Stimulated activated effector memory CD8-positive, alpha-beta T cell treated with anti-CD3 and anti-CD28 coated beads, Interleukin-12 subunit alpha, Interleukin-12 subunit beta, amount 100 ng/mL, for 72 hours (primary cell): ENCODE measurements at regions not wholly inside any gene's neighbourhood (a gene's known extent, or its start where the extent isn't known, plus 50 kb on each side); places are given as distances from the start of the nearest gene placed in this dataset.

Experiments
- ATAC-seq: fragments of 150-1000 bp; cut with Tn5 transposase; 2 replicates; pipeline ENCODE4 v1.10.0; 2021
- DNase-seq, 2 donors: peaks; one replicate each; pipeline ENCODE4 v3.0.0; 2021 to 2022; ENCODE audit warnings: low spot score in 2 of 2
- H3K27ac Mint-ChIP-seq: one replicate; pipeline ENCODE4 v1.8.0; 2022; ENCODE audit warnings: mild to moderate bottlenecking, mixed read lengths
- H3K36me3 Mint-ChIP-seq: one replicate; pipeline ENCODE4 v1.8.0; 2022; ENCODE audit warnings: mild to moderate bottlenecking, mixed read lengths
- H3K4me1 Mint-ChIP-seq: one replicate; pipeline ENCODE4 v1.8.0; 2022; ENCODE audit warnings: mixed read lengths
- H3K4me3 Mint-ChIP-seq: one replicate; pipeline ENCODE4 v1.8.0; 2022; ENCODE audit warnings: mild to moderate bottlenecking, mixed read lengths
- H3K9me3 Mint-ChIP-seq: one replicate; pipeline ENCODE4 v1.8.0; 2022; ENCODE audit warnings: mixed read lengths

DNA sequence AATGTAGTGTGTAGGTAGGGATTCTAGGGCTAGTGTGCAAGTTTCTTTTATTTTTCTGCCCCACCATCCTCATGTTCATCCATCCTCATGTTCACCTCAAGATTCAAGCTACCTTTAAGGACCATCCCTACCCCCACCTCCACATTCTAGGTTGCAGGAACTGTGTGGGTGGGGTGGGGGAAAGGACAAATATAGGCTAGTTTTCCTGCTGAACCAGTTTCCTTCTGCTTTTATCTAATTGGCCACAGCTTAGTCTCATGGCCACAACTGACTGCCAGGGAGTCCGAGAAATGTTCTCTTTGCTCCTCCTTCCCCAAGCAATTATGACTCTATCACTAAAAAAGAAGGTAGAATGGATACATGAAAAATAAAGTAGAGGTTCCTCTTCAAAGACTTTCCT is 179.0 kb upstream of the LARGE1 start:
- no peak for ATAC-seq
- no peaks in the 10 kb centered on the region for H3K4me1 Mint-ChIP-seq
- peaks cover 9% of the 10 kb centered on the region for H3K9me3 Mint-ChIP-seq
- no peak overlapping the region for H3K27ac Mint-ChIP-seq
- DNase-seq = no peak
- H3K4me3 Mint-ChIP-seq = no peak overlapping the region
- no peaks in the 10 kb centered on the region for H3K36me3 Mint-ChIP-seq

- H3K27ac Mint-ChIP-seq = no peak overlapping the region
- H3K4me1 Mint-ChIP-seq = no peaks in the 10 kb centered on the region
- peaks cover 4% of the 10 kb centered on the region for H3K36me3 Mint-ChIP-seq
- no peak overlapping the region for H3K4me3 Mint-ChIP-seq
- ATAC-seq (no peak), DNase-seq (no peak)
- peaks cover 10% of the 10 kb centered on the region for H3K9me3 Mint-ChIP-seq
Observed at GRCh38 chr22:34102633-34103032, 182.4 kb upstream of the LARGE1 start.

GRCh38 chr22:34105461-34106062 is 185.3 kb upstream of the LARGE1 start:
- no peak overlapping the region for H3K27ac Mint-ChIP-seq
- H3K36me3 Mint-ChIP-seq = peaks cover 4% of the 10 kb centered on the region
- H3K9me3 Mint-ChIP-seq = peaks cover 13% of the 10 kb centered on the region
- ATAC-seq (no peak), DNase-seq (peak in 1 of 2 donors; percentile 47)
- H3K4me1 Mint-ChIP-seq = no peaks in the 10 kb centered on the region
- H3K4me3 Mint-ChIP-seq = no peak overlapping the region

GRCh38 chr22:34108168-34108567 is 187.9 kb upstream of the LARGE1 start:
- H3K9me3 Mint-ChIP-seq = peaks cover 13% of the 10 kb centered on the region
- H3K4me1 Mint-ChIP-seq = no peaks in the 10 kb centered on the region
- peaks cover 4% of the 10 kb centered on the region for H3K36me3 Mint-ChIP-seq
- H3K4me3 Mint-ChIP-seq = no peak overlapping the region
- DNase-seq = no peak
- H3K27ac Mint-ChIP-seq = no peak overlapping the region
- ATAC-seq = no peak

DNA sequence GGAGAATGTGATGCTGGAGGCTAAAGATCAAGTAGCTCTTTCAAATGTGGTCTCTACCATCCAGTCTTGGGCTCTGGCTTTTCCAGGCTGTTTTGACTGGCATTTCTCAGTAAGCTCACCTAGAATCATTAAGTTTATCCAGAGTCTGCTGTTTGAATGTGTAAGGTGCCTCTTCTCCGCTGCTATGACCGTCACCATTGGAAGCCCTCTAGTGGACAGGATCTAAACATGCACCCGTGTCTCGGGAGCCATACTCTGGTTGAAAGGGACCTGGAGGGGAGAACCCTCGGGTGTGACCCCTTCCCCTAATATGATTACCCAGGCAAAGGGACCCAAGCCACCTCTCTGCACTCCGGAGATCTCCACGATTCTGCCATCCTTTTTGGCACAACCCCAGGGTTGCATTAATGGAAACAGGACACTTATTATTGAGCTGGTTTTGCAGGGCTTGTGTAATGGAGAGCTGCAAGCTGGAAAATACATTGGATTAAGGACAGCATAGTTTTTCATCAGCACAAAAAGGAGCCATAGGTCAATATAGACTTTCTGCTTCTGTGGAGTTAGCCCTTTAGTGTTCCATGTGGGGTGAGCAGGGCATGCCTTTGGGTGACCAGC is 191.0 kb upstream of the LARGE1 start:
- no peak overlapping the region for H3K27ac Mint-ChIP-seq

GRCh38 chr22:34113381-34113780 is 193.1 kb upstream of the LARGE1 start:
- H3K4me3 Mint-ChIP-seq = no peak overlapping the region
- H3K4me1 Mint-ChIP-seq = no peaks in the 10 kb centered on the region
- peaks cover 3% of the 10 kb centered on the region for H3K9me3 Mint-ChIP-seq
- no peak overlapping the region for H3K27ac Mint-ChIP-seq
- ATAC-seq (no peak), DNase-seq (no peak)
- no peaks in the 10 kb centered on the region for H3K36me3 Mint-ChIP-seq

More for the DNA sequence above, 191.0 kb upstream of the LARGE1 start:
- Mint-ChIP-seq H3K36me3 (peaks cover 4% of the 10 kb centered on the region), H3K9me3 (peaks cover 8% of the 10 kb centered on the region), H3K4me1 (no peaks in the 10 kb centered on the region), H3K4me3 (no peak overlapping the region)
- DNase-seq (no peak), ATAC-seq (no peak)

DNA sequence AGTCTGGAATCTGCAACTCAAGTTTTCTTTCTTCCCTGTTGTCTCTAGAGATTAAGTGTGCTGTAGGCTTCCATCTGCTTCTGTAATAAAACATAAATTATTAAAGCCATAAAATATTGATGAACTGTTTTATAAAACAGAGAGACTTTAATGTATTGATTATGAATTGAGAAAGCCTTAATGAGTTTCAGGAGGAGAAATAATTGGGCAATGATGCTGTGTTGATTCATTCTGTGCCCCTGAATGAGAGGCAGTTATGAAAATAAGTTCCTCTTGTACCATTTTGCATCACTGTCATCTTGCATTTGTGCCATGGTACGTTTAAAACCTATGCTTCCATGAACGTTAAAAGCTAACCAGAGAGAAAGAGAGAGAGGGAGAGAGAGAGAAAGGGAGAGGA is 194.1 kb upstream of the LARGE1 start:
- Mint-ChIP-seq H3K9me3 (peaks cover 2% of the 10 kb centered on the region), H3K27ac (no peak overlapping the region), H3K4me3 (no peak overlapping the region), H3K4me1 (no peaks in the 10 kb centered on the region), H3K36me3 (no peaks in the 10 kb centered on the region)
- ATAC-seq (no peak), DNase-seq (no peak)

DNA sequence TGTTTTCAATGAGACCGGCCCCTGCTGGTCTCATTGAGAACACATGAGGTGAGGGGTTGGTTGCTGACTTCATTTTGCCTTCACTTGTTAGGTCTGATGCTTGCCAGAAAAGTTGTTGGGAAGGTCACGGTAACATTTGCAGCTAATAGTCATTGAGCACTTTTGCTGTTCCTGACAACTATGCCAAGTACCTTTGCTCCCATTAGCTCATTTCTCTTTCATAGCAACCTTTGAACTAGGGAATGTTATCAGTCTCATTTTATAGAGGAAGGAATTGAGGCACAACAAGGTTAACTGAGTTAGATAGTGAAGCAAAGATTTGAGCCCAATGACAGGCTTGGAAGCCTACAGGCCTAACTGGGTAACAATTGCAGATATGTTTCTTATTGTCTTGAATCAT is 195.4 kb upstream of the LARGE1 start:
- no peak for ATAC-seq
- H3K4me1 Mint-ChIP-seq = no peaks in the 10 kb centered on the region
- H3K4me3 Mint-ChIP-seq = no peak overlapping the region
- no peaks in the 10 kb centered on the region for H3K9me3 Mint-ChIP-seq
- H3K27ac Mint-ChIP-seq = no peak overlapping the region
- no peak for DNase-seq
- no peaks in the 10 kb centered on the region for H3K36me3 Mint-ChIP-seq

GRCh38 chr22:34116126-34116525 is 195.8 kb upstream of the LARGE1 start:
- ATAC-seq = no peak
- Mint-ChIP-seq H3K4me1 (no peaks in the 10 kb centered on the region), H3K36me3 (no peaks in the 10 kb centered on the region), H3K9me3 (no peaks in the 10 kb centered on the region), H3K27ac (no peak overlapping the region), H3K4me3 (no peak overlapping the region)
- DNase-seq = no peak

DNA sequence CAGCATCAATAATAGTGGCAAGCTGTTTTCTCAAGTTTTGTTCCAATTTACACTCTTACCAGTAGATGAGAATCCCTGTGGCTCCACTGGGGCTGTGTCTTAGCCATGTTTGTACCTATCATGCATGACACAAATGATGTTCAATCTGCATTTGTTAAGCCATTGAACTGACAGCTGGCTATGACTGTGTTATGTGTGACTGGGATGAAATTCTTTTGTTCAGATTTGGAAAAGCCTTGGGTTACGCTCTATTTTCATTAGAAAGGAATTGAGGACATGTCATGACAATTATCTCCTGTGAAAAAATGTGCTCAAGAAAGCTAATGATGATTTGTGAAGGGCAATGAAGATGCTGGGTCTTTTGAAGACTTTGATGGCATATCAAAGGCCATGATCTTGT is 201.8 kb upstream of the LARGE1 start:
- Mint-ChIP-seq H3K27ac (no peak overlapping the region), H3K4me1 (no peaks in the 10 kb centered on the region), H3K4me3 (no peak overlapping the region), H3K9me3 (peaks cover 5% of the 10 kb centered on the region), H3K36me3 (no peaks in the 10 kb centered on the region)
- ATAC-seq (no peak), DNase-seq (no peak)

DNA sequence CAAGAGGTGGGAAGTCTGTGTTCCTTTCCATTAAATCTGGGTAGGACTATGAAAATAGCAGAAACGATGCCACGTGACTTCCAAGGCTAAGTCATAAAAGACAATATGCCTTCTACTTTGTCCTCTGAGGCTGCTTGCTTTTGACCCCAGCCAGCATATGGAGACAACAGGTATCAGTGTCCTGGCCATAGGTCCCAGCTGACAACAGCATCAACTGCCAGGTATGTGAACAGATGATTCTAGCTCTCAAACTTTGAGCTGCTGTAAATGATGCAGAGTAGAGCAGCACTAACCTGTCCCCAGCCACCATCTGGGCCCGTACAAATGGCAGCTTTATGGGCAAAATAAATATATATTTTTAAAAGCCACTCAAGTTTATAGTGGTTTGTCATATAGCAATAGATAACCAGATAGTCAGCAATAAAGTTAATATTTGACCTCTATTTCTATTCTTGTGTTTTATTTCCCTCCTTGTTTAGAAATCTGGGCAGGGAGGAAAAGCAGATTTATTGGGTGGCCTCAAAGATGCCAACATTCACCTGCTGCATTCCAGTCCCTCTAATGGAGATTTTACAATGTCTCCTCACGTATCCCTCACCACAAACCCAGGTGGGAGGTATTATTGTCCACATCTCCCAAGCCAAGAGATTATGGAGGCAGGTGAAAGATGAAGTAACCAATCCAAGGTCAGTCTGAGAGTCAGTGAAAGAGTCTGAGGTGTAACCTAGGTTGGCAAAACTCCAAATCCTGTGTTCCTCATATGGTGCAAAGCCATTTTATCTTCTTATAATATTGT is 209.6 kb upstream of the LARGE1 start:
- no peak for DNase-seq
- Mint-ChIP-seq H3K4me1 (no peaks in the 10 kb centered on the region), H3K9me3 (peaks cover 6% of the 10 kb centered on the region), H3K36me3 (no peaks in the 10 kb centered on the region), H3K27ac (no peak overlapping the region), H3K4me3 (no peak overlapping the region)
- ATAC-seq = no peak

GRCh38 chr22:34135749-34136148 is 215.5 kb upstream of the LARGE1 start:
- ATAC-seq (no peak), DNase-seq (no peak)
- Mint-ChIP-seq H3K9me3 (peaks cover 5% of the 10 kb centered on the region), H3K36me3 (no peaks in the 10 kb centered on the region), H3K4me1 (no peaks in the 10 kb centered on the region), H3K27ac (no peak overlapping the region), H3K4me3 (no peak overlapping the region)

GRCh38 chr22:34150023-34150422 is 229.7 kb upstream of the LARGE1 start:
- H3K4me3 Mint-ChIP-seq = no peak overlapping the region
- H3K27ac Mint-ChIP-seq = no peak overlapping the region
- no peak for DNase-seq
- H3K36me3 Mint-ChIP-seq = no peaks in the 10 kb centered on the region
- H3K4me1 Mint-ChIP-seq = no peaks in the 10 kb centered on the region
- ATAC-seq = no peak
- H3K9me3 Mint-ChIP-seq = peaks cover 11% of the 10 kb centered on the region

DNA sequence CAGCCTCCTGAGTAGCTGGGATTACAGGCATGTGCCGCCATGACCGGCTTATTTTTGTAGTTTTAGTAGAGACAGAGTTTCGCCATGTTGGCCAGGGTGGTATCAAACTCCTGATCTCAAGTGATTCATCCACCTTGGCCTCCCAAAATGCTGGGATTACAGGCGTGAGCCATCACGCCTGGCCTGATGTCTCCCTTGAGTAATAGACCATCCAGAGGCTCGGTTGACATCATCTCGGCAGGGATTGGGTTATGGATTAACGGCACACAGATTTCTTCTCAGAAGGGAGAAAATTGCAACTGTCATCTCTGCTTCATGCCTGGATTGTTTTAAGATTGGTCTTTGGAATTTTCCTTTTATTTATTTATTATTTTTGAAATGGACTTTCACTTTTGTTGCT is 239.2 kb upstream of the LARGE1 start:
- Mint-ChIP-seq H3K4me1 (no peaks in the 10 kb centered on the region), H3K4me3 (no peak overlapping the region), H3K9me3 (peaks cover 6% of the 10 kb centered on the region), H3K27ac (no peak overlapping the region), H3K36me3 (no peaks in the 10 kb centered on the region)
- DNase-seq = no peak
- ATAC-seq = no peak

DNA sequence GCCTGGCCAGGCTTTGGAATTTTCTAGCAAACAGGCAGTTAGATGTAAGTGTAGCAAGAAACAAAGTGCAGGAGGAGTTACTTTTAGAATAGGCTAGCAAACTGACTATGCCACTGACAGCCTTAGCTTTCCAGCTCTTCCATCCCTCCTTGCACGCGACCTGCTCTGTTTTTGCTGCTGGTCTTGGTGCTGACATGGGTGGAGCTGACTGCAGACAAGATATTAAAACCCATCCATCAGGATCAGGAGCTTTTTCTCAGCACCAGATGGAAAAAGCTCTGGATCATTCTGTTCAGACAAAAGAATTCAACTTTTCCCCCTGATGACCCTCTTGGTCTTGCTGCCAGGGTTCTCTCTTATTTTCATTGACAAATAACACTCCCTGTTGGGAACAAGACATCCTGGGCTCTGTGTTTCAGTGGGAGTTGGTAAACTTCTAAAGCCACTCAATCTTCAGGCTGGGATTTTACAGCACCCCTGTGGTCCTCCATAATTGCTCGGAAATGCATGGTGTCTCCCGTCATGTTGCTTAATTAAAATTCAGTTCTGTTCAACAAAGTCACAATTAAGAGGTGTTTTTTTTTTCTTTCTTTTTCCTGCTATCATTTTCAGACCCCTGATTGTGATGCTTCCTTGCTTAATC is 240.0 kb upstream of the LARGE1 start:
- Mint-ChIP-seq H3K9me3 (peaks cover 4% of the 10 kb centered on the region), H3K36me3 (no peaks in the 10 kb centered on the region), H3K27ac (no peak overlapping the region), H3K4me3 (no peak overlapping the region), H3K4me1 (no peaks in the 10 kb centered on the region)
- ATAC-seq (no peak), DNase-seq (no peak)
